GM19395 (cell line): ENCODE measurements at regions not wholly inside any gene's neighbourhood (a gene's known extent, or its start where the extent isn't known, plus 50 kb on each side); places are given as distances from the start of the nearest gene placed in this dataset.
"Not testable (repeated sequence)": the region's sequence is repeated elsewhere in the genome, so short reads cannot be mapped to it uniquely, and the experiment has no call there.

Experiments used
- ATAC-seq: cut with Tn5 transposase; IDR thresholded peaks from one replicate; pipeline ENCODE4 v1.9.1; 2021; ENCODE audit warnings: mild to moderate bottlenecking, moderate library complexity; ENCODE audit not compliant: unreplicated experiment

DNA sequence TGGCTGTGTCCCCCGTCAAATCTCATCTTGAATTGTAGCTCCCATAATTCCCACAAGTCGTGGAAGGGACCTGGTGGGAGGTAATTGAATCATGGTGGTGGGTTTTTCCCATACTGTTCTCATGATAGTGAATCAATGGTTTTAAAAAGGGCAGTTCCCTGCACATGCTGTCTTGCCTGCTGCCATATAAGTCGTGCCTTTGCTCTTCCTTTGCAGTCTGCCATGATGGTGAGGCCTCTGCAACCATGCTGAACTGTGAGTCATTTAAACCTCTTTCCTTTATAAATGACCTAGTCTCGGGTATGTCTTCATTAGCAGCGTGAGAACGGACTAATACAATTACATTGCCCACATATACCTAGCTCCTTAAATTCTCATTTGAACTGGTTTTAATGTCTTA lies 353.0 kb upstream of the KLF4 start:
- ATAC-seq: no peak

DNA sequence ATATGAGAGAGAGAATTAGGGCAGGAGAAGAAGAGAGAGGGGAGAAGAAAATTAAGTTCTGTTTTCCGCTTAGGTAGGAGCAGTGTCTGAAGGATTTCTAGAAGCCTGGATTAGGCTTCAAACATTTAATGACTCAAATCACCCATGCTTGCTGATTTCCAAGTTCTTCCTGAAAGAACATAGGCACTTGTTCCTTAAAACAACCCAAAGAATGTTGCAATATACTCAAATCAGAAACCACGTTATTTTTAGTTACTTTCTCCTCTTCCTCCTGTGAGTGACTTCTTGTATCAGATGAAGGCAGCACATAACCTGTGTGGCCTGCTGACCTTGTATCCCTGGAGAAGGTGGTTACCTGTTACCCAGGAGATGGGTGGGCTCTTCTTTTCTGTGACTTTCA lies 351.5 kb upstream of the KLF4 start:
- no peak for ATAC-seq

DNA sequence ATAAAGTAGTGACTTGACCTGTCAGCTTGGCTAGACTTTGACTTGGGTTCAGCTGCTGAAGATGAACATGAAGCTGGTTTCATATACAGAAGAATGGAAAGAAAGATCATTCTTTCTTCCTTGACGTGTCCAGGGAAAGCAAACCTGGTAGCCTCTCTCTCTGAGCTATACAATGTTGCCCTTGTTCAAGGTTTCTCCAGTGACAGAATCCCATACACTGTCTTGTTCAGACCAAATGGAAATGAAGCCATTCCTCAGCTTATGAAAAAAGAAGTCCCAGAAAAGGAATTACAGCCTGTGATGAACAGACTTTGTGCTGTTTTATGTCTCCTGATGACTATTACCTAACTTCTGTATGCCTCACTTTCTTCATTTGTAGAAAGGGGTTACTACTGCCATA lies 349.8 kb upstream of the KLF4 start:
- no peak for ATAC-seq

DNA sequence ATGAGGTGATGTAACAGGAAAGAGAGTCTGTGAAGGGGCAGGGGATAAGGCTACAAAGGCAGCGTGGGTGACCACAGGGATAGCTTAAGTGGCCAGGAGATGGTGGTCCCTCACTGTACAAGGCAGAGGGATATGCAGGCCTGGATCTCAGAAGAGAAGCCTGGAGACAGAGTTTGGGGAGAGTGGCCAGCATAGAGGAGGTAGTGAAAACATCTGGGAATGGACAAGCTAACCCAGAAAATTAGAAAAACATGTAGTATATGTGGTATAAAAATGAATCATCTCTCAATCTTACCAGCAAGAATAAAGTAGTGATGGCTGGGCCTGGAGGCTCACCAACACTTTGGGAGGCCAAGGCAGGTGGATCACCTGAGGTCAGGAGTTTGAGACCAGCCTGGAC lies 349.2 kb upstream of the KLF4 start:
- ATAC-seq: no peak

DNA sequence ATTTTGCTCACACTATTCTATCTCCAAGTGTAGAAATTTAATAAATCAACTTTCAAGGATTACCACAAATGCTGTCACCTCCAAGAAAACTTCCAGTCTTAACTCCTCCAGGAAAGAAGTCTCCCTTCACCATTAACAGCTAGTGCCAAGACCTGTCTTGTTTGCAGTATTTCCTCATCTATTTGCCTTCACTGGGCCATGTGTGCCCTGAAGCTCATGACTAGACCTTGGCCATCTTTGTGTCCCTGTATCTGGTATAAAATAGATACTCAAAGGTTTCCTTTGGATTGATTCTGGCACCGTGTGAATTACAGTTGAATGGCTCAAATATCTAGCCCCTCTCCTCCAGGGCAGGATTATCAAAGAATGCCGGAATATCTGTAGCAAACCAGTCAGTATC lies 346.7 kb upstream of the KLF4 start:
- no peak for ATAC-seq

DNA sequence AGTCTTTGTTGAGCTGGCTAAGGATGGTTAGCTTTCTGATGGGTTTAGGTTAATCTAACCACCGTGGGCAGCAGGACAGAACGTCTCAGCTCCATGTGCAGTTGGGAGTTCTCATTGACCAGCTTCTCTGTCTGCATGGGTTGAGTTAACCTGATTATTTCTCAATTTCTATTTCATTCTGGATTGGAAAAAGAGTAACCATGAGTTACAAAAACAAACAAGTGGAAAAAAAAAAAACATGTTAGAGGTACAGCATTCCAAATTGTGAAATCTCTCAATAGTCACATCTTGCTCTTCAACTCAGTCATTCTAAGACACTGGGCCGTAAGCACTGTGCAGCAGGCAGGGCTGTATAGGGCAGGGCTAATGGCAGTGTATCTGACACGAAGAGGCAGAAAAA lies 343.7 kb upstream of the KLF4 start:
- ATAC-seq: no peak

DNA sequence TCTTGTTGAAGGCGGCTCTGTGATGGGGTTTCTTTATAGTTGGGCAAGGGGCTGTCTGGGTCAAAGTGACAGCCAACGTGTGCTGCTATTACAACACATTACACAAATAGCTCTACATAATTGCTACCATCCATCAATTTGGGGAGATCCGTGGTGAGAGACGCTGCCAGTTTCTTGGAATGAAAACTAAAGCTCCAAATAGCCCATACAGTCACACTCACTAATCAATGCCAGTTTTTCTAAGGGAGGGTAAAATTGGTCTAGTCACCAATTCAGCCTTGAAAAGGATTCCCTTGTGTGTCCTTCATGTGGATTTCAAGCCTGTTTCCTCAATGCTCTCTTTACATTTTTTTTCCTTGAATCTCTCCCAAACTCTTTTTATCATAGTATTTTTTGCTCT lies 343.3 kb upstream of the KLF4 start:
- no peak for ATAC-seq

DNA sequence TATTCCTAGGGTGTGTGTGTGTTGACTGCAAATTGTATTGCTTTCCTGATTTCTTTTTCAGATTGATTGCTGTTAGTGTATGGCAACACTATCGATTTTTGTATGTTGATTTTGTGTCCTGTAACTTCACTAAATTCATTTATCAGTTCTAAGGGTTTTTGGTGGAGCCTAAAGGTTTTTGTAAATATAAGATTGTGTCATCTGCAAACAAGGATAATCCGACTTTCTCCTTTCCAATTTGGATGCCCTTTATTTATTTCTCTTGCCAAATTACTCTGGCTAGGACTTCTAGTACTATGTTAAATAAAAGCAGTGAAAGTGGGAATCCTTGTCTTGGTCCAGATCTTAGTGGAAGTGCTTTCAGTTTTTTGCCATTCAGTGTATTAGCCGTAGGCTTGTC lies 340.9 kb upstream of the KLF4 start:
- ATAC-seq: no peak

DNA sequence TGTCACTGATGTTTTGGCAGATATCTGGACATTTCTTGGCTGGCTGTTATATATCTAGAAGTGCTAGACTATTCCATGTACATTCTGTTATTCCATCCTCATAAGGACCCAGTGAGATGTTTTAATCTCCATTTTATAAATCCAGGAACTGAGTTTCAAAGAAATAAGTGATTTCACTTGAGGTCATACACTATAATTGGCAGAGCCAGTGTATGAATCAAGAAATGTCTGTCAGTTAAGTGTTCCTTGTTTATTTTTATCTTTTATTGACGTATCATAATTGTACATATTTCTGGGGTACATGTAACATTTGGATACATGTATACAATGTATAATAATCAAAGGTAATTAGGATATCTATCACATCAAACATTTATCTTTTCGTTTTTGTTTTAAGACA lies 338.3 kb upstream of the KLF4 start:
- no peak for ATAC-seq

DNA sequence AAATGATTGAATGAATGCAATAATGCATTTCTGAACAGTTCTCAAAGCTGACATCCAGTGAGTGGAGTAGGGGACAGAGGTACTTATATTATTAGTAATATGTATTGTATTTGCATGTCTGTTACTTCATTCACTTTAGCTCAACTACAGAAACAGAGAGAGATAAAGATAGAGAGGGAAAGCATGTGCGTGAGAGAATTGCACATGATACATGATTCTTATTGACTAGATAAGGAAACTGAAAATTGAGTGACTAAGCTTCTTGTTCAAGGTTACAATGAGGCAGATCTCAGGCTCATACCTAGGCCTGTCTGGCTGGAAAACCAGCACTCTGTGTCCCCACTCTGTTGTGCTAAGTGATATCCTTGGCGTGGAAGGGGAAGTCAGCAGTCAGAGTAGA lies 337.7 kb upstream of the KLF4 start:
- ATAC-seq: peak; percentile 95

DNA sequence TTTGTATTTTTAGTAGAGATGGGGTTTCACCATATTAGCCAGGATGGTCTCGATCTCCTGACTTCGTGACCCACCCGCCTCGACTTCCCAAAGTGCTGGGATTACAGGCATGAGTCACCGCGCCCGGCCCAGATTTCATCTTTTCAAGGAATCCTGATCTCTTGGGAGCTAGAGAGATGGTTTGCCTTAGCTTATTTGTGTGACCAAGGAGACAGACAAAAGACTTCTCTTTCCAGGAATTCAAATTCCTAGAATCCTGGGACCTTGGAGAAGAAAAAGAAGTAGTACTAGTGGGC lies 337.1 kb upstream of the KLF4 start:
- not testable (repeated sequence) for ATAC-seq

DNA sequence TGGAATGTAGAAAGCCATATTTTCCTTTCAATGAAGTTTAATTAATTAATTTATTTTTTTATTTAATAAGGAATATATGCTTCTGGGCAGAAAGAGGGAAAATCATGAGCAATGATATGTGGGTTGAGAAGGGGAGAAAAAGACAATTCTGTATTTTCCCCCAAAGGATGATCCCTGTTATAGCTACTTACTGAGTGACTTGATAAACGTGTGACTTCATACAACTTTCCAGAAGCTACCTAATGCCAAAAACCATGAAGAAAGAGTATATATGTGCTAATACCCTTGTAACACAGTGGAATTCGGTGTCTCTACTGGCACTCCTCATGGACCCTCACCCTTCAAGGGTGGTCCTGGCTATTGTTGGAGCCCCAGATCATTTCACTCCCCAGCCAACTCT lies 335.0 kb upstream of the KLF4 start:
- ATAC-seq: no peak

DNA sequence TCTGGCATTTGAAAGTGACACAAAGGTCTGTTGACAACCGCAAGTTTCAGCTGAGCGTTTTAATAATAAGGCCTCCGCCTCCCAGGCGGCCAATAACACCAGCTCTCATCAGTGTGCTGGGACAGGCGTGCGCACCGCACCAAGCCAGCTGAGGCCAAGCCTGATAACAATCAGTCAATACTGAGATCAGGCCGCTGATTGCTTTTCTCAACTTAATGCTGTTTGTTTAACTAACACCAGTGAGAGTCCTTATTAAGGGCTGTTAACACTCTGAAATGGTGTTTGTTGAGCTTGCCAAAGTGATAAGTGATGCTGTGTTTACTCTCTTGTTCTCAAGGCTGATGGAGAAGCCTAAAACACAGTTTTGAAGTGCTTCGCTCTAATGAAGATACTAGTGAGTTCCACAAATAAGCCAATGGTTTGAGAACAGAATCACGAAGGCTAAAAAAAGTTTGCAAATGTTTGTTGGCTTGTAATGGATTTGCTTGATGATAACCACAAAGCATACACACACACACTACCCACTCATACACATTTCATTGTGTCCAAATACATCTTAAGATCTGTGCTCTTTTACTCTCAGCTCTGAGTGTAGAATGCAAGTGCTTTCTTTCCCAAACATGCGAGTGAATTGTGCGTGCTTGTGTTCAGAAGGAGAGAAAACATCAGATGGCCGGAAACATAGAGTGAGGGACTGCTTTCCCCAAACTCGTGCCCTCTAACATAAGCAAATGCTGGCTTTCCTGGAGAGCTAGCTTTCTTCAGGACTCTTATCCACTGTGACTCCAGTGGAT lies 330.4 kb upstream of the KLF4 start:
- ATAC-seq: no peak

DNA sequence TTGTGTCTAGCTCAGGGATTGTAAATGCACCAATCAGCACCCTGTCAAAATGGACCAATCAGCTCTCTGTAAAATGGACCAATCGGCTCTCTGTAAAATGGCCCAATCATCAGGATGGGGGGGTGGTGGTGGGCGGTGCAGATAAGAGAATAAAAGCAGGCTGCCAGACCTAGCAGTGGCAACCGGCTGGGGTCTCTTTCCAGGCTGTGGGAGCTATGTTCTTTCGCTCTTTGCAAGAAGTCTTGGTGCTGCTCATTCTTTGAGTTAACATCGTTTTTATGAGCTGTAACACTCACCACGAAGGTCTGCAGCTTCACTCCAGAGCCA lies 328.9 kb upstream of the KLF4 start:
- ATAC-seq: not testable (repeated sequence)

DNA sequence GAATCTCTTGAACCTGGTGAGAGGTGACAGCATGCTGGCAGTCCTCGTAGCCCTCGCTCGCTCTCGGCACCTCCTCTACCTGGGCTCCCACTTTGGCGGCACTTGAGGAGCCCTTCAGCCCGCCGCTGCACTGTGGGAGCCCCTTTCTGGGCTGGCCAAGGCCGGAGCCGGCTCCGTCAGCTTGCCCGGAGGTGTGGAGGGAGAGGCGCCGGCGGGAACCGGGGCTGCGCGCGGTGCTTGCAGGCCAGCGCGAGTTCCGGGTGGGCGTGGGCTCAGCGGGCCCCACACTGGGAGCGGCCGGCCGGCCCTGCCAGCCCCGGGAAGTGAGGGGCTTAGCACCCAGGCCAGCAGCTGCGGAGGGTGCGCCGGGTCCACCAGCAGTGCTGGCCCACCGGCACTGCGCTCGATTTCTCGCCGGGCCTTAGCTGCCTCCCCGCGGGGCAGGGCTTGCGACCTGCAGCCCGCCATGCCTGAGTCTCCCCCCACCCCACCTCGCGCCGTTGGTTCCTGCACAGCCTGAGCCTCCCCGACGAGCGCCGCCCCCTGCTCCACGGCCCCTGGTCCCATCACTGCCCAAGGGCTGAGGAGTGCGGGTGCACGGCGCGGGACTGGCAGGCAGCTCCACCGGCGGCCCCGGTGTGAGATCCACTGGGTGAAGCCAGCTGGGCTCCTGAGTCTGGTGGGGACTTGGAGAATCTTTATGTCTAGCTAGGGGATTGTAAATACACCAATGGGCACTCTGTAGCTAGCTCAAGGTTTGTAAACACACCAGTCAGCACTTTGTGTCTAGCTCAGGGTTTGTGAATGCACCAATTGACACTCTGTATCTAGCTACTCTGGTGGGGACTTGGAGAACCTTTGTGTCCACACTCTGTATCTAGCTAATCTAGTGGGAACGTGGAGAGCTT lies 328.3 kb upstream of the KLF4 start:
- ATAC-seq: not testable (repeated sequence)

DNA sequence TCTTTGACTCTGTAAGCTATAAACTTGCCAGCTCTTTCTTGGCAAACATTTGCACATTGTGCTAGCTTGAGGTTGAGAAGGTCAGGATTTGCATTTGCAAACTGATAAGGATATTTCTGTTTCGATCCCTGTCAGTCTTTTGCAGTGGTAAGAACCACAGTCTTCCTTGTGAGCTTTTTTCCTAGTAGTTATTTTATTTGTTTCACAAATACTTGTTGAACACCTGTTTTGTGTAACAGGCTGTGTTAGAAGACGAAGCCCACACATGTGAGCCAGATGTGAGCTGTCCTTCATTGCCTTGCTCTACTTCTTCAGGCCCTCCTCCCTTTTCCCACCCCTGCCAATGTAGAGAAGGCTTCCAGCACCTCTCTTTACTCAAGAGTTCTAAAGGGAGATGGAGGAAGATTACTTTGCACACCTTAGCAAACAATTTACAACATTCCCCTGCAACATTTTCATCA lies 327.0 kb upstream of the KLF4 start:
- peak; percentile 65 for ATAC-seq

DNA sequence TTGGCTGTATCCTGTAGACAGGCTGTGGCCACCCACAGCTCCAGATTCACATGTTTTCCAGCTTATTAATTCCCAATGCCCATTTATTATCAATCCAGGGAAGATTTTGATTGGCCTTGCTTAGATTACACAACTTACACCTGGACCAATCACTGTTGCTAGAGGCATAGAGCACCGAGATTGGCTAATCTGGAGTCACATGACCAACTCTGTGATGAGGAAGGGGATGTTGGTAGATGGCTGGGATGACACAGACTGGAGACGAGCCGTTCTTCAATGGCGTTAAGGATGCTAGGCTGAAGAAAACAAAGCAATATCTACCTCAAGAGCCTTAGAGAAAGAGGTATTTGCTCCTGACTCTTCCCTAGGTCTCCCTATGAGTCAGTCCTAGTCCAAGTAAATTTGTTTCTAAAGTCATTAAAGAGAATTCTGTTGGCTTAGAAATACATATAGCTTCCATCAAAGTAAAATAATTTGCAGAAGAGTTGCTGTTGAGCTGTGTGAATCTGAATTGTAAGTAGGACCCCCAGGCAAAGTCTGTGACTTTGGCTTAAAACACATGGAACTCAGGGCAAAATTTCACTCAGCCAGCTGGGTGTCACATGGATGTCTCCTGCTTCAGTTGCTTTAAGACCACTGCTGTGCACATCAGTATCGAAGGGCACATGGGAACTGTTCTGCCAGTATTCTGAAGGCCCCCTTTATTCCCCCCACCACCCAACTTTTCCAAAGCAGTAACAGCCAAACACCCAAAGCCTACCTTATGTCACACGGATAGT lies 326.4 kb upstream of the KLF4 start:
- ATAC-seq: no peak

DNA sequence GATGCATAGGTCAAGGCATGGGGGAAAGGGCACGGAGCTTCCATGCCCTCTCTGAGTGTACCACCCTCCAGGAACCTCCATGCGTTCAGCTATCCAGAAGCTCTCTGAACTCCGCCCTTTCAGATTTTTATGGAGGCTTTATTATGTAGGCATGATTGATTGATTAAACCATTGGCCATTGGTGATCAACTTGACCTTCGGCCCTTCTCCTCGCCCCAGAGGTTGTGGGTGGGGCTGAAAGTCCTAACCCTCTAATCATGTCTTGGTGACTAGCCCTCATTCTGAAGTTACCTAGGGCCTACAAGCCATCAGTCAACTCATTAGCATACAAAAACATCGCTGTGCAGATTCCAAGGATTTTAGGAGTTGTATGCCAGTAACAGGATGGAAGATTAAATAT lies 323.7 kb upstream of the KLF4 start:
- ATAC-seq: no peak

DNA sequence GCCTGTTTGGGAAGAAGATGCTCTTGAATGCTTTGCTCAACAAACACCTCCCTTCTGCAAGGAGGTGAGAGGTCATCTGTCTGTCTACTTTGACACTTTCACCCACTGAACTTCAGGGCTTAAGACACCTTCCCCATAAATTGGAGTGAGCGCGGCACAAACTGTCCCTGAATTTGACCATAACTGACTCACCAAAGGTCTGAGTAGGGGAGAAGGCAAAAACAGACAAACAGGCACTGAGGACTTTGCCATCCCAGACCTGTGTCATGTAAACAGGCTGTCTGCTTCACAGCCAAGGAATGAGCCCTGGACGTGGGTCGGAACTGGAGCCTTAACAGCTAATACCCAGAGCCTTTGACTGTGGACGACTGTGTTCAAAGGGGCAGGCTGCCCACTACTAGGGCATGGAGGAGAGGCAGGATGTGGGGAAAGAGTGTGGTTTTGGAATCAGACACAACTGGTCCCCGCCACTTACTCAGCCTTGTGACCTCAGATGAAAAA lies 320.9 kb upstream of the KLF4 start:
- ATAC-seq: no peak

DNA sequence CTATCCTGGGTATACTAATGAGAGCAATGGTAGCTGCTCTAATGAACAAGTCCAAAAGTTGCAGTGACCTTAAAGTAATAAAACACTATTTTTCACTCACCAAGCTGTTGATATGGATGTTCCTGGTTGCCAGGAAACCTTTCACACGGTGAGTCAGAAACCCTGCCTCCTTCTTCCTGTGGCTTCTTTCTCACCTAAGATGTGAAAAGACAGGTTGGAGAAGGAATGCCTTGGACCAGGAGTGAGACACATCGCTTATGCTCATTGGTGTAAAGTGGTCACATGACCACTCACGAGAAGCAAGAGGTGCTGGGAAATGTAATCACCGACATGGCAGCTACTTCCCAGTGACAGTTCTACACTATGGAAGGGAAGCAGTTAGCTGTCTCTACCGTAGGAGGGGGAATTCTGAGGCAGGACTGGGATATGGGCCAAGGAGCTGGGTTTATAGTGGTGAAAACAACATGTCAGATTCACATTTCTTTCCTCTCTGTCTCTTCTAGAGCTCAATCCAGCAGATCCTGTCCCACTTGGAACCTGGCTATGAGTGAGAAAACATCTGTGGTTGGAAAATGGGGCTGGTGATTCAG lies 320.4 kb upstream of the KLF4 start:
- no peak for ATAC-seq

DNA sequence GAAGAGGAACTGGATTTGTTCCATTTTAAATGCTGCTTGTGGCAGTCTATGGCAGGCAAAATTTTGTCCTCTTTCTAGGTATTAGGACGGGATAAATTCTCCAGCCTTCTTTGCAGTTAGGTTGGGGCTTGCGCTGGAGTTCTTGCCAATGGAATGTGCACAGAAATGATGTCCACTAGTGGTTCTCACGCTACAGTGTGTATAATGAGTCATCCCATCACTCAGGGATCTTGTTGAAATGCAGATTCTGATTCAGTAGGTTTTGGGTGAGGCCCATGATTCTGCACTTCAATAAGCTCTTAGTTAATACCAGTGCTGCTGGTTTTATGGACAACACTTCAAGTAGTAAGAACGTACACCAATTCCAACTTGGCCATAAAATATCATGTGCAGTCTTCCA lies 317.6 kb upstream of the KLF4 start:
- ATAC-seq: no peak
